ENCODE measurements at regions not wholly inside any gene's neighbourhood (a gene's known extent, or its start where the extent isn't known, plus 50 kb on each side); places are given as distances from the start of the nearest gene placed in this dataset.
A peak's percentile ranks its signal among the peaks of the same experiment; 100 is the strongest.

DNA sequence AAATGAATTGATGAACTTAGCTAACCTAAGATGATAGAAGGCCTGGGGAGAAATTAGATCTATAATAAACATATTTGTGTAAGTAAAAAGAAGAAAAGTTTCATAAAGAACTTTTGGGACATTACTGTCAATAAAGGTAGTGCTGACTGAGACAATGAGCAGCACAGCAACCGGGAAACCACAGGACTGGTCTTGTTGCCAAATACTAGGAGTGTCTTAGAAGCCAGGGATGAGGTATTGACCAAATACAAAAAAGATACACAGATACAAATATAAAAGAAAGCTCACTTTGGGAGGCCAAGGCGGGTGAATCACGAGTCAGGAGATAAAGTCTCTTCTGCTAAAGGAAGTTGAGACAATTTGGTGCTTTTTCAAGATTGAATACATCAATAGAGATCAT is 362.4 kb upstream of the ZNF385D start:
- no peak for DNase-seq (ENCODE audit: low spot score)

DNA sequence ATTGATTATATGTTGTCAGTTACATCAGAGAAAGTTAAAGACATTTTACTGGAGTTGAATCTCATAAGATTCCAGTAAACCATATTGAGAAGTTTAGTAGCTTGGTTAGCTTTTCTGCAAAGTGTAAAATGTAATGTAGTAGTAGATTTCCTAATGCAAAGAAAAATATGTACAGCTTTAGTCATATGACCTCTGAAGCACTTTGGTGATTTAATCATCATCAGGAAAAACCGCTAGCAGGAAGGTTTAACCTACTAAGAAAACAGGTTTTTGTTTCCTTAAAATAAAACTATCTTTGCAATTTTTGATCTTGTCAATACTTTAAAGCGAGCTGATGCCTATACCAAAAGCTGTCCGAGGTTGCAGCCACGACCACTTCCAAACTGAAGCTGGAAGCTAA is 364.6 kb upstream of the ZNF385D start:
- no peak for DNase-seq (ENCODE audit: low spot score)

DNA sequence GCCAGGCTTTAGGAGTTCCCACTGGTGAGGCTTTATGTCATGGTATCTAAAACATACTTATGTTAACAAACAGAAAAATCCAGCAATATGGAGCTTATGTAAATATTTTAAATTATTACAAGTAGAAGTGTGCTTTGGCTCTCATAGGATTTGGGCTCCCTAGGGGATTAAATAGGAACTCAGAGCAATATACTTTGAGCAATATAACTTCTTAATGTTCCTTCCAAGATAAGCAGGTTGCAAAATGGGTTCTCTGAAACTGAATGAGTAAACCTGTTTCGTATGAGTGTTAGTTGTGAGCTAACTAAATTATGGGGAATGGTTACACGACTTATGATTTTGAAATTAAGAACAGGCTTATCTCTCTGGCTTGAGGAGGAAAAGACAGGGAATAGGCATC is 366.1 kb upstream of the ZNF385D start:
- DNase-seq (ENCODE audit: low spot score): no peak

DNA sequence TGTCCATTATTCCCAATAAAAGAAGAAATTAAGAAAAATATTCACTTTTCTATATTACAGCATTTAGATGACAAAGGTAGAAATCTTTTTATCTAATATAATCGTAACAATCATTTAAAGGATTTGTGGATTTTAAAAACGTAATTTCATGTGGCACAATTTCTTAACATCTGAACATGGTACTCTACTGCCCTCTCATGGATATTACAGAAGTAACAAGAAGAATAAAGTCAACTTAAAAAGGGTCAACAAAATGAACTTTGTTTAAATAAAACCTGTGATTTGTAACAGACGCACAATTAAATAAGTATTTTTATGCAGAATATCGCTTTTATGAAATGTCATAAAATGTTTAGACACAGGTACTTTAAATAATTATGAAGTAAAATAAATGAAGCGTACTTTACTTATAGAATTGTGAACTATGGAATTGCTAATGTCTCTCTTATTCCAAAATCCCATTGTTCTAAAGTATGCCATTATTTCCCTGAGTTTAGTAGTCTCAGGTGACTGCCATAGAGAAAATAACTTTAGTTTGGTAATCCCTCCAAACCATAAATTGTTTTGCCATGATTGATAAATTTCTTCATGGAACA is 366.8 kb upstream of the ZNF385D start:
- DNase-seq (ENCODE audit: low spot score): no peak

DNA sequence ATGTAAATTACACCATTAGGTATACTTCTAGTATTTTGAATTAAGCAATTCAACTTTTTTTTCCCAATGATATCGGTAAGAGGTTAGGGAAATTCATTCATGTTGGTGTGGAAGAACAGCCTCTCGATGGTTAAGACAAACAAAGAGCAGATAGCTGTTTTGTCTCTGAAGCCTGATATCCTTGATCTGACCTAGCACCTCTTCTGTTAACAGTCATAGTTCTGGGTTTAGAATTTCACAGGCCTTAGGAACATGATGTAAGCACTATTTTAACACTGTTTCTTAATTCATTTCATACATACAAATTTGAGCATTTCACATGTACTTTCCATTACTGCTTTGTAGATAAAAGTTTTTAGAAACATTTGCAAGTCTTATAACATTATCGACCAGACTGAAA is 367.5 kb upstream of the ZNF385D start:
- no peak for DNase-seq (ENCODE audit: low spot score)

DNA sequence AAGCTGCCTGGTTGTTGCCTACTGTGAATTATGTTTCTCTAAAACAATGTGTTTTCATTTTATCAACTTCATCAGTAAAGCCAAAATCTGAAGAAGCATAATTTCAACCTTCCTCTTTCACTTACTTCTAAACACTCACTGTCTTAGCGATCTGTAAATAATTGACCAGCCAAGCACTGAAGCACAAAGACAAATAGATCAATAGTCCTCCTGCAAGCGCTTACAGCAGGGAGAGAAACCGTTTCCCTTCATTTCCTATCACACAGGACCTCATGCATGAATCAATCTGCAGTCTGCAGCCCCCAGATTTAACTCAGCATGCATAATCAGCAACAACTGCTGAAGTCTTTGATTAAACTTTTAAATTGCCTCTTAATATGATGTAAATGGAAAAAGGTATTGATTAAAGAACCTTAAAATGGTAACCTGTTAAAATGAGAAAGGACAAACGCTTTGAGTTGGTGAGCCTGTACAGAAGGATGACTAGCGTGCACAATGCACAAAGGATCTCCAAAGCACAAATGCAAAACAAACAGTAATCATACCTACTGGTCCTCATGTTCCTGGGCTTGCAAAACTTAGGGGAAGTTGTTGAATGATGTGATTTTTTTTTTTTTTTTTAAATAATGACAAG is 370.2 kb upstream of the ZNF385D start:
- DNase-seq (ENCODE audit: low spot score): peak; percentile 31

DNA sequence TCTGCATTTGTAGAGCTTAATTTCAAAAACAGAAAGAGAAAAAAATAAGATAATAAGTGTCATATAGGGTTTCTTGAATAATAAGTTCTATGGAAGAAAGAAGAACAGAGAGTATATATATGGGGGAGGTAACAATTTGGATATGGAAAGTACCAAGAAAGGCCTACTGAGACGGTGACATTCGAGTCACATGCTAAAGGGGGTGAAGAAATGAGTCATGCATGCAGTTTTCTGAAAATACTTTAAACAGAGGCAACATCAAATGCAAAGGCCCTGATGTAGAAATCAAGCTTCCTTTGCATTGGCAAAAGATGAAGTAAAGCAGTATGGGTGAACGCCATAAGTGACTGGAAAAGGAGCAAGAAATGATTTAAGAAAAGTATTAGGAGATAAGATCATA is 371.6 kb upstream of the ZNF385D start:
- no peak for DNase-seq (ENCODE audit: low spot score)

DNA sequence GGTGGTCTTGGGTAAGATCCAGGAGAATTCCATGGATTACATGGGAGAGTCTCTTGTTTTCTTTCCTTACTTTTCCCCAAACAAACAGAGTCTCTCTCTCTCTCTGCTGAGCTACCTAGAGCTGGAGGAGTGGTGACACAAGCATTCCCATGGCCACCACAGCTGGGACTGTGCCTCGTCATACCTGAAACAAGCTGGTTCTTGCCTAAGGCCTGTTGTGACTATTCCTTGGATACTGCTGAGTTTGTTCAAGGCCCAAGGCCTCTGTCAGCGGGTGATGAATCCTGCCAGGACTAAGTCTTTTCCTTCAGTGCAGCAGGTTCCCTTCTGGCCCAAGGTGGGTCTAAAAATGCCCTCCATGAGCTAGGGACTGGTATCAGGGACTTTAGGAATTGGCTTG is 378.1 kb upstream of the ZNF385D start:
- no peak for DNase-seq (ENCODE audit: low spot score)

DNA sequence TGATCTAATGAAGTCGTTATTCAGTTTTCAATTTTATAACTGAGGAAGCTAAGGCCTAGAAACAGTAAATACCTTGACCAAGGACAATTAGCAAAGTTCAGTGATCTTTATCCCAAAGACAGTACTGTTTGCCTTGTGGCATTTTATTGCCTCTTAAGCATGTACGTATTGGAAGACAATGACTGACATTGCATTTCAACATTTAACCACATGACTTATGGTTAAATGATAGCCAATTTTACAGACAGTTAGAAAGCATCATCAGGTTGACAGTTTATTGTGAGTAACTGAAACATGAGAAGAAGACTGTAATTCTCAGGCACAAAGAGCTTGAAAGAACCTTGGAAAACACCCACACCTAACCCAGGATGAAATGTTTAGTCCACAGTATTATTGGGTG is 390.8 kb upstream of the ZNF385D start:
- DNase-seq (ENCODE audit: low spot score): no peak

DNA sequence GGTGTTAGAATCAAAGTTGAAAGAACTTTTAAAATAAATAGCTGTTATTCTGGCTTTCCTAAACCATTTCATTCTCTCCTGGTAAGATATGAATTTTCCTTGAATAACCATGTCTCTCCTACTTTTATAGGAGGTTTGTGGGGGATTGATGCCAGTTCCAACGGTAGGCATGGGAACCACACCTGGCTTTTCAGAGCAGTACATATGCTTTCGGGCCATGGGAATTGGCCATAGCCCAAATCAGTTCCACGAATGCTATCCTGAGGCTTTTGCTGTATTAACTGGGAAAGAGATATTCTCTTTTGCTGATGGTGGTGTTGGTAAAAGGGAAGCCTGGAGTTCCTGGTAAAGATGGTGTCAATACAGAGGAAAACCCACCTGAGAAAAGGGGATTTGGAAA is 396.2 kb upstream of the ZNF385D start:
- no peak for DNase-seq (ENCODE audit: low spot score)

DNA sequence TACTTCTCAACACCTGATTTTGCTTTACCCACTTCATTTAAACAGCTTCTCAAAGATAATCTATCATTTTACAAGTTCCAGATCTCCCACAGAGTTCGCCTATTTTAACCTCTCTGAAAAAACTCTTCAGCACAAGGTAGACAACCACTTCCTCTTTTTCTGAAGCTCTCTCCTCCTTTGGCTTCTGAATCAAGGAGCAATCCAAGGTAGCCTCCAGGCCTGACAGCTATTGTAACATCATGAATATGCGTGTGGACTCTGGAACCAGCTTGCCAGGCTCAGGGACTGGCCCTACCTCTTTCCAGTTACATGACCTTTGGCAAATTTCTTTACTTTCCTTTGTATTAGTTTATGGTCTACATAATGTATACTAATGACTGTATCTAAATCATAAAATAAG is 405.9 kb upstream of the ZNF385D start:
- peak; percentile 15 for DNase-seq (ENCODE audit: low spot score)

DNA sequence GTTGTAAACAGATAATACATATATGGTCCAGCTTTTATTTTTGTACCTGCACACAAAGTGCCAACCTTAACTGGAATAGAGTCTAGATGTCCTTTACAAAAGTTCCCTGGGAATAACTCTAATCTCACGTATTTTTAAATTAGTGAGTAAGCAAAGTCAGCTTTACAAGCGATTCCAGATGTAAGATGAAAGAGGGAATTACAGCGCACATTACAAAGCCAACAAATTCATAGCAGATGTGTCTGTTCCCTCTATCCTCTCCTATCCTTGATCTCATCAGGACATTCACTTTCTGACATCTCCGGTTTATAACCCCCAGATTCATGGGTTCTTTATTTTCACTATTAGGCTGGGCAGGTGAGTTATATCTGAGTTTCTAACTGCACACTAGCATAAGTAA is 406.8 kb upstream of the ZNF385D start:
- no peak for DNase-seq (ENCODE audit: low spot score)

DNA sequence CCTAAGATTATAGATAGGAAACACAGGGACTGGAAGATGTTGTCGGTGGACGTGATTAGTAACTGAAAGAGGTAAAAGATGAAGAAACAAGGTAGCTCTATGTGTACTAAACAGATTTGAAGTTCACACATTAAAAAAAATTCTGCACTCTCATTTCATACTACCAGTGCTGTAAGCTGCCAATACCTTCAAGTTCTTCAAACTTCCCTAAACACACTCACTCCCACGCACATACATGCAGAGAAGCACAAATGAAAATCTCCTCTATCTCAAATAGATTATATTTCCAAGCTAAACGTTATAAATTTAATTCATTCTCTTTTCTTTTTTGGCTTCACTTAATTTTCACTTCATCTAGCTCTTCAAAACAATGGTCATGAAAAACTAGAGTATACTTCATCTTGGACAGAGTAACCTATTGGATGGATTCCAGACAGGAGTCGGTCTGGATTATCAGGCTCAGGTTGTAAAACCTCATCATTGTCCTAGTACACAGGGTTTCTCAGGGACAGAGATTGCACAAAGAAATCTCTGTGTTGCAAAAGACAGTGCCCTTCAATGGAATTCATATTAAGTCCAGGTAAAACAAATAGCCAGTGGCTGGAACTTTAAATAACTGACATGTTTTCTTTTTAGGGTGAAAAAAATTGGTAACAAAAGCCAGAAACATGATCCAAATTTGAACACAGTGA is 408.1 kb upstream of the ZNF385D start:
- DNase-seq (ENCODE audit: low spot score): peak; percentile 8

DNA sequence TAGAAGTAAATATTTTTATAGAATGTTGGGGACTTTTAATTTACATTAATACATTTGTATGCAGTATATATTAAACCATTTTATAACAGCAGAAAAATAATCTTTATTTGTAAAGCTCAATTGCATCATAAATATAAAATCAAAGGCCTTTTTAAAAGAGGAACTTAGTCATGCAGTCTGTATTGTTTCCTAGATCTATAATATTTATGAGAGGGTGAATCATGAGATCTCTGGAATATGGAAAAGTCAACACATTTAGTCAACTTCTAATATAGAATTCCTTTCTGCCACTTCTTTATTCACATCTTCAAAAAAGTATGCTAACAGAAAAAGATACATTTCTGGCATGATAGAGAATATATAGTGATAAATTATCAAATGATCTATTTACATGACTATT is 410.3 kb upstream of the ZNF385D start:
- DNase-seq (ENCODE audit: low spot score): no peak

DNA sequence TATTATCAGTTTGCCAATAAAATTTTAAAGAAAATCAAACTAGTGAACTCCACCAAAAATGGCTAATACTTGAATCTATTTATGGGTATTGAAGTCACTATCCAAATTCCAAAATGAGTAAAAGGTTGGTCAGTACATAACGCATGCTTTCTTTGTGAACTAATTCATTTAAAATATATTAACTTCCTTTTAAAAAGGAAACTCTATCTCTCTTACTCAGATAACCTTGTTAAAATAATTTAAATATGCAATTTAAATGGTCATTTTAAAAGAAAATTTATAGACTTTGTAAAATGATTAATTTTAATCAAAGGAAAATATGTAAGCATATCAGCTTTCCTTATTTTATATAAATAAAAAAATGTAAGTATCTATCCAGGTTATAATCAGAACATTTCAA is 419.4 kb upstream of the ZNF385D start:
- no peak for DNase-seq (ENCODE audit: low spot score)

DNA sequence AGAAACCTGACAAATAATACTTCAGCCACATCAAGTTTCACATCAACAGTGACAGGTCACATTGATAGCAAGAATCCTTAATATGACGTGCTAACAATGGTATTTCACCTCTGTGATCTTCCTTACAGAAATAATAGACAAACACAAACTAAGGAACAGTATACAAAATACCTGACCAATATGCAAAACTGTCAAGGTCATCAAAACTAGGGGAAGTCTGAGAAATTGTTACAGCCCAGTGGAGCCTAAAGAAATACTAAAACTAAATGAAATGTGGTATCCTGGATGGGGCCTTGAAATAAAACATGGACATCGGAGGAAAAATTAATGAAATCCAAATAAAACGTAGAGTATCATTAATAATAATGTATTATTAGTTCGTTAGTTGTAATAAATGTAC is 422.0 kb upstream of the ZNF385D start:
- no peak for DNase-seq (ENCODE audit: low spot score)

DNA sequence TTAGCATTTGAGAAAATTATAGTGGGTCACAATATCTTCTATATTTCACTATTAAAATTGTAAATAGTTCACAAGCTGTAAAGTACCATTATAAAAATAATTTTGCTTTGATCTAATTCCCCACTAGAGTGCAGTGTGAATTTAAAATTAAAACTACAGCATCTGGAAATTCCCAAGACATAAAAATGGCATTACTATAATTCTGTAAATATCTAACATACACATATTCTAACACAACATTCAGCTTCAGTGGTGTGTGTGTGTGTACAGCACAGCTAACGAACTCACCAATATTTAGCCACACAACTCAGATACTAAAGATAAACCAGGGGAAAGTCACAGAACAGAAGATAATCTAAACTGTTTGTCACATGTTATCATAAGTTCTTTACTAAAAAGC is 424.9 kb upstream of the ZNF385D start:
- DNase-seq (ENCODE audit: low spot score): no peak

DNA sequence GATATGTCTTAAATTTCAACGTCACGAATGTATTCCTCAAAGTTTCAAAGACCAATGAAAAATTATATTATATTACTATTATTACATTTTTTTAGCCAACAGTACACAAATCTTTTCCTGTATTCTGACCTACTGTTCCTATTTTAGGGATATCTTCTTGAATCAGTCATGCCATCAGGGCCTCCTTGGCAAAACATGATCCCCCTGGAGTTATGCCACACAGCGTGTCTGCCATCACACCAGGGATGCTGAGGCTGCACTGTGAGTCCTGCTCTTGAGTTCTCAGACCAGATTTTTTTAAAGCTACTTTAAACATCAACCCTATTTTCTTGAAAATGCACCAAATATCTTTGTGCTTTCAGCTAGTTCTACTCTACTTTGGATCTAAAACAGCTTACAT is 425.9 kb upstream of the ZNF385D start:
- no peak for DNase-seq (ENCODE audit: low spot score)

DNA sequence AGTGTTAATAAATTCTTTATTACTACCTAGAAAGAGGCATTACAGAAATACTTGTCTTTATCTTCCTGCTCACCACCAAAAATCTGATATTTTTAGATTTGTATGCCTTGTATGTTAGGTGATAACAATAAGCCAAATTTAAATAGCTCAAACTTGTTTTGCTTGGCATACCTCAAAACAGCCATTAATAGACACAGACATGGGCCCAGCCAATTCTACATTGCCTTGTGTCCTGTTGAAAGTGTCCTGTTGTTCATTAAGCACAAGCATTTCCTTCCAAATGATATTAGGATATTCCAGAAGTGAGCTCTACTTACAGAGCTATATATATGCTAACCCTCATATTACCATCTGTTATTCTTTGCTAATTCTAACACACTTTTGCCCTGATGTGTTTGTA is 438.6 kb upstream of the ZNF385D start:
- no peak for DNase-seq (ENCODE audit: low spot score)

DNA sequence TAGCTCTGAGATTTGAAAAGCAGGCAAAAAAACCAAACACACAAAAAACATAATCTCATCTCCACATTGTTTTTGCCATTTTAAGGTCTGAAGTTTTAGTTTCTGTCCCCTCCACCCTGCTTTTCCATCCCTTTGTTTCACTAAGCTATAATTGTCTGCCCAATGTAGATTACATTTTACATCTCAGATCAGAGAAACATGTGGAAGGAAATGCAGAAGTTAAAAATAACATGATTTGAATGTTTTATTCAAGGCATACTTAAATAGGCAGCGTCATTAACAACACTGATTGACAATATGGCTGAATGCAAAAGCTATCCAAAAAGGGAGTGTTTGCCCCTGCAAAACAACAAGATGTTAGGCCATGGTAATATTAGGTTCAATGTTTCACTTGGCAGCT is 448.1 kb upstream of the ZNF385D start:
- DNase-seq (ENCODE audit: low spot score): no peak

DNA sequence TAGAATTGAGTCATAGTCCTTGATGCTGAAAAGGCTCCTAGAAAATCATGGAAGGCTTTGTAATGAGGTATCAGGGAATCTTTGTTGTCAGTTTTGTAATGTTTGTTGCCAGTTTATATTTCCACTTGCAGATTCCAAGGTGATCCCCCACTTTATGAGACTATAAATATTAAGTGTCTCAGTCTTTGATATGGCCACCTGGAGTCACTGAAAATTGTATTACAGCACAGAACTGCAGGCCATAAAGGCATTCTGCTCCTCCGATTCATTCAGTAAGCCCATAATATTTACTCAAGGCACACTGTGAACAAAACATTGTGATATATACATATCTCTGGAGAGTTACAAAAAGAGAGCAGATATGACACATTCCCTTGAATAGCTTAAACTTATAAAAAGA is 457.8 kb upstream of the ZNF385D start:
- no peak for DNase-seq (ENCODE audit: low spot score)

DNA sequence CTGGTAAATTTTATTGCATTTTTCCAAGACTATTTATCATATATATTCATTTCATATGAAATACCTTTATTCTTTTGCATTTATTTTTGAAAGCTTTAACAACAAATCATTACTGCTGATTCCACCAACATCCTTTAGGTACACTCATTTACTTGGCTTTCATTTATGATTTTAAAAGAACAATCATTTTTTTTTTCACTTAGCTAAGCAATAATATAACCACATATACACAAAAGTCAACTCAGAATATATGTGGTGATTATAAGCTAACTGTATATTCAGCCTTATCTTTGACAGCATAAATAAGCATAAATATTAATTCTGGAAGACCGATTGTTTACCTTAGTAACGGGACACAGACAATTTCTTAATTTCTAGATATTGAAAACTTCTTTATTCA is 458.6 kb upstream of the ZNF385D start:
- no peak for DNase-seq (ENCODE audit: low spot score)

DNA sequence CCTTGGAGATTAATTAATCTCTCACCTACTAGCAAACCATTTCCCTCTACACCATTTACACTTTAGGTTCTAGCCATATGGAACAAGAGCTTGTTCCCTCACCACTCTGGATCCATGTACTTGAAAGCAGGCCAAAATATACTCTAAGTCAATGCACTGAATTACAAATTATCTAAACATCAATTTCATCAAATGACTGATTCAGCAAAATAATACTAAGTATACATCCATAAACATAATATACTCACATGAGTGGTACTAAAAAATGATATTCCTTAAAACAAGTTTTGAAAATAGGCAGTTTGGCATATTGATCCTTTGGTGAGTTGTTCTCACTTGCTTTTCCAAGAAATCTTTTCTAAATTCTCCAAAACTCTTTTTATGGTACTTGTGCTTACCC is 459.7 kb upstream of the ZNF385D start:
- no peak for DNase-seq (ENCODE audit: low spot score)

DNA sequence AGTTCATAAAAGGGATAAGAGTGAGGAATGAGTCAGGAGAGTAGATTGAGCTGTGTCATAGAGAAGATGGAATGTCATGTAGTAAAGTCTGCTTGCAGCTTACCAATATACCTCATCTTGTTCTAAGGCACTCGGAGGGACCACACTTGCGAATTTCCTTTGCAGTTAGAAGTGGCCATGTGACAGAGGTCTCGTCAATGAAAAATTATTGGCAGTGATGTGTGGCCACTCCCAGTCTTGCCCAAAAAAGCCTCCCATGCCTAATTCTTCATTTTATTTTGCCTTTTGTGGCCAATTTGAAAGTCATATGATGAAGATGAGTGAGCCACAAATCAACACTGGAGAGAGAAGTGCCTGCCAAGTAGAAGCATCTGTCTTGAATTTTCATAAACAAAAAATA is 465.6 kb upstream of the ZNF385D start:
- no peak for DNase-seq (ENCODE audit: low spot score)
